Suprapubic skin (tissue), 3 donors: ENCODE measurements at regions not wholly inside any gene's neighbourhood (a gene's known extent, or its start where the extent isn't known, plus 50 kb on each side); places are given as distances from the start of the nearest gene placed in this dataset.

Experiments
- CTCF ChIP-seq, 2 donors: fragments of 200-600 bp in 1 of 2; fragments of 450-650 bp in 1 of 2; sonication (generic) in 1 of 2; IDR thresholded peaks; one replicate each; pipeline ENCODE4 v1.5.1; 2016 to 2019; ENCODE audit warnings: antibody characterized with exemption in 2 of 2, mild to moderate bottlenecking in 1 of 2, moderate library complexity in 1 of 2
- POLR2A ChIP-seq, 2 donors: fragments of 450-650 bp; IDR thresholded peaks; one replicate each; pipeline ENCODE4 v1.6.1; 2017; ENCODE audit warnings: antibody characterized with exemption in 2 of 2, mild to moderate bottlenecking in 2 of 2, moderate library complexity in 2 of 2

- TF ChIP-seq CTCF (IDR thresholded peaks at IDR 0.05) (no peak), POLR2A (IDR thresholded peaks at IDR 0.05) (no peak)
These were observed 610.0 kb downstream of the TAF11L14 start for GRCh38 chr5:18244309-18244708.
